Caki2 (cell line): ENCODE measurements at regions not wholly inside any gene's neighbourhood (a gene's known extent, or its start where the extent isn't known, plus 50 kb on each side); places are given as distances from the start of the nearest gene placed in this dataset.

ENCODE experiments used
- DNase-seq: peaks from one replicate; pipeline ENCODE4 v3.0.0-alpha.2; 2015; ENCODE audit warnings: low read depth
- in situ Hi-C: cut with HindIII; loops from 2 replicates; pipeline ENCODE4 v1.10.0; 2016; ENCODE audit warnings: low sequenced_read_pairs, low pct_unique_long_range_greater_than_20kb, mixed read lengths

- DNase-seq: no peak
- in situ Hi-C loops: no loop called here
These were observed 574.2 kb upstream of the CDH4 start for GRCh38 chr20:60677819-60678218.

GRCh38 chr20:60680554-60680953 is 571.5 kb upstream of the CDH4 start:
- DNase-seq: no peak
- in situ Hi-C loops: no loop called here

- no peak for DNase-seq
- in situ Hi-C loops: no loop called here
These were observed 564.8 kb upstream of the CDH4 start for GRCh38 chr20:60687213-60687612.

- in situ Hi-C loops: no loop called here
- DNase-seq: no peak
These were observed 561.3 kb upstream of the CDH4 start for GRCh38 chr20:60690771-60691170.

- in situ Hi-C loops: no loop called here
- DNase-seq: no peak
These were observed 560.0 kb upstream of the CDH4 start for GRCh38 chr20:60691966-60692615.

- in situ Hi-C loops: no loop called here
- DNase-seq: no peak
These were observed 558.4 kb upstream of the CDH4 start for GRCh38 chr20:60693496-60694133.

- in situ Hi-C loops: no loop called here
These were observed 557.3 kb upstream of the CDH4 start for GRCh38 chr20:60694763-60695162.

GRCh38 chr20:60695226-60696000 is 556.6 kb upstream of the CDH4 start:
- in situ Hi-C loops: no loop called here
- peak; percentile 46 for DNase-seq

More at GRCh38 chr20:60694763-60695162, 557.3 kb upstream of the CDH4 start:
- no peak for DNase-seq

- no peak for DNase-seq
- in situ Hi-C loops: no loop called here
These were observed 554.8 kb upstream of the CDH4 start for GRCh38 chr20:60697252-60697651.

- DNase-seq: no peak
- in situ Hi-C loops: no loop called here
These were observed 551.3 kb upstream of the CDH4 start for GRCh38 chr20:60700728-60701127.

GRCh38 chr20:60704147-60704546 is 547.9 kb upstream of the CDH4 start:
- in situ Hi-C loops: no loop called here
- no peak for DNase-seq

- in situ Hi-C loops: no loop called here
- DNase-seq: no peak
These were observed 538.7 kb upstream of the CDH4 start for GRCh38 chr20:60713396-60713795.

- in situ Hi-C loops: no loop called here
- DNase-seq: no peak
These were observed 536.9 kb upstream of the CDH4 start for GRCh38 chr20:60715172-60715571.

GRCh38 chr20:60718743-60719480 is 533.1 kb upstream of the CDH4 start:
- in situ Hi-C loops: no loop called here
- no peak for DNase-seq

GRCh38 chr20:60725311-60725906 is 526.7 kb upstream of the CDH4 start:
- in situ Hi-C loops: no loop called here
- DNase-seq: no peak

- DNase-seq: no peak
- in situ Hi-C loops: no loop called here
These were observed 524.6 kb upstream of the CDH4 start for GRCh38 chr20:60727425-60727824.

- in situ Hi-C loops: no loop called here
- no peak for DNase-seq
These were observed 523.4 kb upstream of the CDH4 start for GRCh38 chr20:60728705-60729104.

- no peak for DNase-seq
- in situ Hi-C loops: no loop called here
These were observed 522.7 kb upstream of the CDH4 start for GRCh38 chr20:60729135-60729900.
